NT2/D1 (cell line): ENCODE measurements at regions not wholly inside any gene's neighbourhood (a gene's known extent, or its start where the extent isn't known, plus 50 kb on each side); places are given as distances from the start of the nearest gene placed in this dataset.

Experiments used
- DNase-seq: peaks from one replicate; pipeline ENCODE4 v3.0.0-alpha.2; 2011; ENCODE audit warnings: low read depth, low spot score
- H3K27me3 ChIP-seq: 2 replicates; pipeline ENCODE4 v1.6.0; 2011; ENCODE audit warnings: mild to moderate bottlenecking; ENCODE audit not compliant: insufficient read length, insufficient read depth
- H3K36me3 ChIP-seq: 2 replicates; pipeline ENCODE4 v1.6.1; 2011; ENCODE audit warnings: mild to moderate bottlenecking, low read length, mixed read lengths; ENCODE audit not compliant: insufficient read depth, insufficient read length
- H3K4me1 ChIP-seq: 2 replicates; pipeline ENCODE4 v1.5.1; 2011; ENCODE audit not compliant: insufficient read depth, insufficient read length
- H3K4me3 ChIP-seq: 2 replicates; pipeline ENCODE4 v1.5.1; 2011; ENCODE audit warnings: low read depth; ENCODE audit not compliant: insufficient read length
- H3K9ac ChIP-seq: 2 replicates; pipeline ENCODE4 v1.6.0; 2011; ENCODE audit warnings: low read depth; ENCODE audit not compliant: insufficient read length
- H3K9me3 ChIP-seq: 2 replicates; pipeline ENCODE4 v1.5.1; 2011; ENCODE audit warnings: mild to moderate bottlenecking, low read length; ENCODE audit not compliant: insufficient read depth
- SUZ12 ChIP-seq: IDR thresholded peaks from 2 replicates; pipeline ENCODE4 v1.6.1; 2011; ENCODE audit not compliant: insufficient read length, insufficient read depth; ENCODE audit errors: extremely low read depth
- YY1 ChIP-seq: IDR thresholded peaks from 2 replicates; pipeline ENCODE4 v1.6.1; 2011; ENCODE audit not compliant: insufficient read length, insufficient read depth
- ZNF274 ChIP-seq: IDR thresholded peaks from 2 replicates; pipeline ENCODE4 v1.6.1; 2011; ENCODE audit warnings: mild to moderate bottlenecking, low read depth, low read length

DNA sequence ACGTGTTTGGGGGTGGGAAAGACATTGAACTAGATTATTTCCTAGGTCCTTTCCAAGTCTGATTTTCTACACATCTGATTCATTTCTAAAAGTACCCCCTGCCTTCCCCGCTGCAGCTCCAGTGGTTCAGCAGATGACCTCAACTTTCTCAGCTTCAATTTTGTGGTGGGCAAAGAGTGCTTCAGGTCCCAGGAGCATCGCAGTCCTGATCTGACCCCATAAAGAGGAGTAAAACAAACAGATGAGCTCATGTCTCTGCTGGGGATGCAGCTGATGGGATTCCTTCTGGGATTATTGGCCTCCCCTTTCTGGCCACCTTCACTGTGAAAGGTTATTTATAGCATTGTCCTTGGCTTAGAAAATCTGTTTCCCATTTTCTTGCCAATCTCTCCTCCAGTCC lies 337.0 kb upstream of the PLXNA2 start:
- Histone ChIP-seq H3K4me1 (no peaks in the 10 kb centered on the region), H3K4me3 (no peak overlapping the region), H3K9ac (no peak overlapping the region), H3K9me3 (no peaks in the 10 kb centered on the region), H3K36me3 (no peaks in the 10 kb centered on the region), H3K27me3 (no peaks in the 10 kb centered on the region)
- no peak for DNase-seq
- TF ChIP-seq YY1 (no peak), ZNF274 (no peak)

DNA sequence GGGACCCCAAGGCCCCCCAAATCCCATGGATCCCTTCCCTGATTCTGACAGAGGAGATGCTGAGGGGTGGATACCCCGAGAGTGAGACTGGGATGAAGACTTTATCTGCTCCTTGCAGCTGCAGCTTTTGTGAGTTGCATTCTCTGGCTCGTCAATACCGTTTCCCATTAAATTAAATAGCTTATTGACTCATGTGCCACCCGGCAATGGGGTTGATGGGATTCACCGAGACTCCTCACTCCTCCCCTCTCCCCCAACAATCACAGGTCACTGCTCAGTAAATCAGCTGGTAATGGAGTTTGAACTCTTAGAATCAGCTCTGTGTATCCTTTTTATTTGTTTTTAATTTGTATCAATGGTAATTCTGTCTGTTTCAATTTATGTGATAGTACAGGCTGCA lies 337.5 kb upstream of the PLXNA2 start:
- TF ChIP-seq SUZ12 (no peak), ZNF274 (no peak), YY1 (no peak)
- H3K9me3 ChIP-seq: no peaks in the 10 kb centered on the region
- H3K27me3 ChIP-seq: no peaks in the 10 kb centered on the region
- H3K36me3 ChIP-seq: no peaks in the 10 kb centered on the region
- H3K4me3 ChIP-seq: no peak overlapping the region
- H3K9ac ChIP-seq: no peak overlapping the region
- H3K4me1 ChIP-seq: no peaks in the 10 kb centered on the region
- DNase-seq: no peak

DNA sequence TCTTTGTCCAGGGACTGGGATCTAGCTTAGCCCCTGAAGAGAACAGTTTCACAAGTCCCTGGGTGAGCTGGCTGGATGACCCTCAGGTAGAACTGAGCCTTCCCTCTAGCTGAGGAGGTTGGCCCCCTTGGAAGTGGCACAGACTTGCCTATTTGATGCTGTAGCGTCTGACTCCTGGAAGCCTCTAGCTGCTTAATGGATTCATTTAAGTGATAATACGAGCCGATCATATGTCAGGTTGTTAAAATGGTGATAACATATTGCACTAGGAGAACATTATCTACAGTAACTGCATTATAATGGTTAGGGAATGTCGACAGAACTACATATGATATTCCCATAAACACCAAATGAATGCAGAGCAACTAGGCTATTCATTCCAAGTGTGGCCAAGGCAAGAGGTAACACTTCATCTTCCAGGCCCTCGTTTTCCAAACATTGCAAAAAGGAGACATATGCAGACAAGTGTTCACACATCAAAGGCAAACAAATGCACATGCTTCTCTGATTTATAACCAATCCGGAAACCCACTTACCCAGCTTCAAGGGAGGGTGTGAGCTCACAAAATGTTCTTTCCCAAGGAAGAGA lies 340.1 kb upstream of the PLXNA2 start:
- DNase-seq: no peak
- Histone ChIP-seq H3K9me3 (no peaks in the 10 kb centered on the region), H3K4me1 (no peaks in the 10 kb centered on the region), H3K9ac (no peak overlapping the region), H3K27me3 (no peaks in the 10 kb centered on the region), H3K36me3 (no peaks in the 10 kb centered on the region), H3K4me3 (no peak overlapping the region)
- TF ChIP-seq ZNF274: no peak
- TF ChIP-seq YY1: no peak
- TF ChIP-seq SUZ12: no peak

DNA sequence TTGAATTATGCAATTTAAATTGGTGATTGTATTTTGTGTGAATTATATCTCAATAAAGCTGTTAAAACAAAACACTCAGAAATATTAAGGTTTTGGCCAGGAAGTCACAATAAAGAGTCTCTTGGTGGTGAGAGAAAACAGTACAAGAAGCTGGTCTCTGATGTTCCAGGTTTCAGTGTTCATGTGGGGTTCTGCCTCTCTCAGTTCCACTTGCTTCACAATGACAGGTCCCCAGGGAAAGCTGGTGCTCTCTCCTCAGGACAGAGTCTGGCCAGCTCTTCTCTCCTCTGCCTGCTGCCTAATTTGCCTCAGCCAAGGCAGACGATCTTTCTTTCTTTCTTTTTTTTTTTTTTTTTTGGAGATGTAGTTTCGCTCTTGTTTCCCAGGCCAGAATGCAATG lies 342.9 kb upstream of the PLXNA2 start:
- H3K4me1 ChIP-seq: no peaks in the 10 kb centered on the region
- no peaks in the 10 kb centered on the region for H3K27me3 ChIP-seq
- TF ChIP-seq SUZ12 (no peak), ZNF274 (no peak), YY1 (no peak)
- H3K9ac ChIP-seq: no peak overlapping the region
- H3K9me3 ChIP-seq: no peaks in the 10 kb centered on the region
- no peak for DNase-seq
- H3K36me3 ChIP-seq: no peaks in the 10 kb centered on the region
- no peak overlapping the region for H3K4me3 ChIP-seq

DNA sequence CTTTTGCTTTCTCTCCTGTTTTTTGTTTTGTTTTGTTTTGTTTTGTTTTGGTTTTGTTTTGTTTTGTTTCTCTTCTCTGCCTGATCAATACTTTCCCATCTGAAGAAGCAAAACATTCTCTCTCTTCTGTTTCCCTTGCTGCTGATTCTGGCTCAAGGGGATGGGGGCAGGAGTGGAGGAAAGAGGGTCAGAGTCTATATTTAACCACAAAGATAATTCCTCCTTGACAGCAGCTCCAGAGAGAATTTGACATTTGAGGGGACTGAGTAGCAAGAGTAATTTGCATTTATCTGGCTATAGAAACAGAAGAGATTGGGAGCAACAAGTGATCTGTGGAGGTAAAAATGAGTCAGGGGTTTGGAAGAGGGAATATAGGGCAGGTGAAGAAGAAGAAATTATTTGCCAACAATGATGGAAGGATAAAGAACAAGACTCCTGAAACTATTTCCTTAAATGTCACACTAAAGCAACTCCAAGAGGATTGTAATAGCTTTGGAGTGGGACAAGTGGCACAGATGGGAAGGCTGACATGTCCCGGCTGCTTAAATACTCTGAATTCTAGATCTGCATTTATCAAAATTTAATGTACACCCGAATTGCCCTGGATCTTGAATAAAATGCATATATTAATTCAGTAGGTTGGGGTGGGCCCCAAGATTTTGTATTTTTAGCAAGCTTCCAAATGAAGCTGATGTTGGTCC lies 349.3 kb upstream of the PLXNA2 start:
- no peak overlapping the region for H3K4me3 ChIP-seq
- no peaks in the 10 kb centered on the region for H3K27me3 ChIP-seq
- TF ChIP-seq YY1 (no peak), ZNF274 (no peak), SUZ12 (no peak)
- no peaks in the 10 kb centered on the region for H3K9me3 ChIP-seq
- no peak for DNase-seq
- no peak overlapping the region for H3K9ac ChIP-seq
- peaks cover 3% of the 10 kb centered on the region for H3K4me1 ChIP-seq
- no peaks in the 10 kb centered on the region for H3K36me3 ChIP-seq

DNA sequence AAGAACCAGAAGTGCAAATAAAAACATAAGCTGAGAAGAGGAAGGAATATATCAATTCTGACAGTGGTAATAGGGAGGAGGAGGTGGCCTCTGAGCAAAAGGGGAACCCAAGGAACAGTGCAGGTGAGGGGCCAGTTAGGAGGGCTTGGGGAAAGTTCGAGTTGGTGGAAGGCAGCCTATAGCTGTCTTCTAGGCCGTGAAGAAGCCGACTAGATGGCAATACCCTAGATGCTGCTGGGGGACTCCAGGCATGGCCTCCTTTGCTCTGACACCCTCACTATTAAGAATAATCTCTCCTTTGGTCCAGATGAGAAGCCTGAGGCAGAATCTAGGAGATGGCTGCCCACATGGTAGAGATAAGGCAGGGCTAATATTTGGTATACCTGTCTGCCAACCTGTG lies 351.1 kb upstream of the PLXNA2 start:
- no peaks in the 10 kb centered on the region for H3K36me3 ChIP-seq
- no peaks in the 10 kb centered on the region for H3K27me3 ChIP-seq
- H3K9ac ChIP-seq: no peak overlapping the region
- DNase-seq: no peak
- no peak overlapping the region for H3K4me3 ChIP-seq
- H3K9me3 ChIP-seq: no peaks in the 10 kb centered on the region
- peaks cover 3% of the 10 kb centered on the region for H3K4me1 ChIP-seq
- no peak for TF ChIP-seq SUZ12
- TF ChIP-seq YY1: no peak
- TF ChIP-seq ZNF274: no peak

DNA sequence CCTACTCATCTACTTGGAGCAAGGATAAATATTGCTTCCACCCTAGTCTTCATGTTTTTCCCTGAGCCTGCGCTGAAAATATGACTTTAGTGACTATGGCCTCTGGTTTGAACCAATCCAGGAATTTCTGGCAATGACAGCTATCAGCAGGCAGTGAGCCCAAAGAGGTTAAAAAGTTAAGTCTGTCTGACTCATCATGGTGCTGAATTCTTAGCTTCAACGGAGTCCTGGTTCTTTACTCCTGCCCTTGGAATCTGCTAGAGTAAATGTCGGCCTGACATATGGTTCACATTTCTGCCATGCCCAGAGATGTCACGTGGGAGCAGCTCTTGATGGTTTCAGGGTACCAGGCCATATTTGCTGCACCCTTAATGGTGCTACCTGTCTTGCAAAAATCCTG lies 351.6 kb upstream of the PLXNA2 start:
- DNase-seq: no peak
- Histone ChIP-seq H3K9ac (no peak overlapping the region), H3K27me3 (no peaks in the 10 kb centered on the region), H3K4me3 (no peak overlapping the region), H3K4me1 (peaks cover 7% of the 10 kb centered on the region), H3K36me3 (no peaks in the 10 kb centered on the region), H3K9me3 (no peaks in the 10 kb centered on the region)
- TF ChIP-seq ZNF274: no peak
- no peak for TF ChIP-seq YY1
- no peak for TF ChIP-seq SUZ12

DNA sequence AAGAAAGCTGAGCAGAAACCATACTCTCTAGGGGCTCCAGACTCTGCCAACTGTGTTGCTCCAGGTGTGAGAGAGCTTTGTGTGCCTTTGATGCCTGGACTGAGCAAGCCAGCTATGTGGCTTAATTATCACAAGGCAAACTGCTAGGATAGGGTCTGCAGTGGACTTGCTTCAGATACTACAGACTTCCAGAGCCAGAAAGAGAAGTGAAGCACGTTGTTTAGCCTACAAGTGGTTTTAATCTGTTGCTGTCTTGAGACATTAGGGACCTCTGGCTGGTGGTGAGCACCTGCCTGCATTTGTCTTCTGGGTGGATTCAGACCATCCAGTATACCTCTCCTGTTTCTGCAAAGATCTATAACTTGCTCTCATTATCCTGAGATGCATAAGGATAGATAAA lies 353.4 kb upstream of the PLXNA2 start:
- Histone ChIP-seq H3K4me3 (no peak overlapping the region), H3K4me1 (peaks cover 7% of the 10 kb centered on the region), H3K9me3 (no peaks in the 10 kb centered on the region), H3K9ac (no peak overlapping the region), H3K36me3 (no peaks in the 10 kb centered on the region), H3K27me3 (no peaks in the 10 kb centered on the region)
- no peak for DNase-seq
- no peak for TF ChIP-seq ZNF274
- TF ChIP-seq YY1: no peak
- TF ChIP-seq SUZ12: no peak
